Gastroesophageal sphincter (tissue), 3 donors: ENCODE measurements at regions not wholly inside any gene's neighbourhood (a gene's known extent, or its start where the extent isn't known, plus 50 kb on each side); places are given as distances from the start of the nearest gene placed in this dataset.

ENCODE experiments used
- CTCF ChIP-seq, 4 experiments: fragments of 200-600 bp in 2 of 4; fragments of 450-650 bp in 2 of 4; sonication (generic) in 1 of 4; IDR thresholded peaks; one replicate each; pipeline ENCODE4 v1.5.1; 2017 to 2019; ENCODE audit warnings: antibody characterized with exemption in 4 of 4, mild to moderate bottlenecking in 2 of 4, moderate library complexity in 2 of 4
- POLR2A ChIP-seq, 2 donors: fragments of 450-650 bp; IDR thresholded peaks; one replicate each; pipeline ENCODE4 v1.6.1; 2017; ENCODE audit warnings: antibody characterized with exemption in 2 of 2, mild to moderate bottlenecking in 2 of 2, moderate library complexity in 1 of 2
- POLR2AphosphoS5 ChIP-seq: sonication (generic); formaldehyde crosslinking; IDR thresholded peaks from one replicate; pipeline ENCODE4 v1.6.1; 2017; ENCODE audit warnings: antibody characterized with exemption

GRCh38 chr14:104524726-104525125, 54.8 kb upstream of the C14orf180 start:
- TF ChIP-seq POLR2A (IDR thresholded peaks at IDR 0.05) (no peak), CTCF (IDR thresholded peaks at IDR 0.05) (no peak), POLR2AphosphoS5 (no peak)
